ENCODE measurements at regions not wholly inside any gene's neighbourhood (a gene's known extent, or its start where the extent isn't known, plus 50 kb on each side); places are given as distances from the start of the nearest gene placed in this dataset.

GRCh38 chr3:11698326-11699082 lies 54.8 kb upstream of the VGLL4 start:
- no peak for DNase-seq
- Histone ChIP-seq H3K27ac (ENCODE audit: insufficient read depth, low read length, poor library complexity, severe bottlenecking) (no peak overlapping the region), H3K4me1 (ENCODE audit: control insufficient read depth, insufficient read depth, low read length, poor library complexity, severe bottlenecking) (no peaks in the 10 kb centered on the region), H3K4me3 (ENCODE audit: insufficient read depth, low read depth, low read length, poor library complexity, severe bottlenecking) (no peak overlapping the region), H3K9me3 (ENCODE audit: control insufficient read depth, low read length) (no peaks in the 10 kb centered on the region), H3K36me3 (ENCODE audit: control insufficient read depth, insufficient read depth, low read length) (no peaks in the 10 kb centered on the region), H3K27me3 (replicated peaks; ENCODE audit: control insufficient read depth, insufficient read depth, low read length, poor library complexity, severe bottlenecking) (no peaks in the 10 kb centered on the region)

GRCh38 chr3:11697701-11698100 lies 54.0 kb upstream of the VGLL4 start:
- no peaks in the 10 kb centered on the region for H3K27me3 ChIP-seq (replicated peaks; ENCODE audit: control insufficient read depth, insufficient read depth, low read length, poor library complexity, severe bottlenecking)
- H3K36me3 ChIP-seq (ENCODE audit: control insufficient read depth, insufficient read depth, low read length), result no peaks in the 10 kb centered on the region
- H3K4me3 ChIP-seq (ENCODE audit: insufficient read depth, low read depth, low read length, poor library complexity, severe bottlenecking), result no peak overlapping the region
- no peaks in the 10 kb centered on the region for H3K9me3 ChIP-seq (ENCODE audit: control insufficient read depth, low read length)
- DNase-seq, result no peak
- H3K27ac ChIP-seq (ENCODE audit: insufficient read depth, low read length, poor library complexity, severe bottlenecking), result no peak overlapping the region
- no peaks in the 10 kb centered on the region for H3K4me1 ChIP-seq (ENCODE audit: control insufficient read depth, insufficient read depth, low read length, poor library complexity, severe bottlenecking)

- Histone ChIP-seq H3K4me3 (ENCODE audit: insufficient read depth, low read depth, low read length, poor library complexity, severe bottlenecking) (no peak overlapping the region), H3K27ac (ENCODE audit: insufficient read depth, low read length, poor library complexity, severe bottlenecking) (no peak overlapping the region), H3K36me3 (ENCODE audit: control insufficient read depth, insufficient read depth, low read length) (no peaks in the 10 kb centered on the region), H3K4me1 (ENCODE audit: control insufficient read depth, insufficient read depth, low read length, poor library complexity, severe bottlenecking) (no peaks in the 10 kb centered on the region), H3K9me3 (ENCODE audit: control insufficient read depth, low read length) (no peaks in the 10 kb centered on the region), H3K27me3 (replicated peaks; ENCODE audit: control insufficient read depth, insufficient read depth, low read length, poor library complexity, severe bottlenecking) (no peaks in the 10 kb centered on the region)
- DNase-seq, result no peak
These were observed 52.3 kb upstream of the VGLL4 start for GRCh38 chr3:11696054-11696453.

Measured in effector memory CD4-positive, alpha-beta T cell (primary cell).